DOHH2 (cell line): ENCODE measurements at regions not wholly inside any gene's neighbourhood (a gene's known extent, or its start where the extent isn't known, plus 50 kb on each side); places are given as distances from the start of the nearest gene placed in this dataset.

Experiments
- EZH2phosphoT487 ChIP-seq: fragments of 200-600 bp; sonication (generic); IDR thresholded peaks from 2 replicates; pipeline ENCODE4 v1.6.1; 2017; ENCODE audit warnings: borderline replicate concordance, mild to moderate bottlenecking, antibody characterized with exemption, low read length, moderate library complexity, mixed read lengths
- TF ChIP-seq, protein P1 (sequence below): fragments of 200-600 bp; sonication (generic); IDR thresholded peaks from one replicate; pipeline ENCODE4 v1.5.1; 2014; ENCODE audit warnings: antibody characterized with exemption, mild to moderate bottlenecking, low read depth, low read length; ENCODE audit not compliant: poor library complexity, severe bottlenecking

DNA sequence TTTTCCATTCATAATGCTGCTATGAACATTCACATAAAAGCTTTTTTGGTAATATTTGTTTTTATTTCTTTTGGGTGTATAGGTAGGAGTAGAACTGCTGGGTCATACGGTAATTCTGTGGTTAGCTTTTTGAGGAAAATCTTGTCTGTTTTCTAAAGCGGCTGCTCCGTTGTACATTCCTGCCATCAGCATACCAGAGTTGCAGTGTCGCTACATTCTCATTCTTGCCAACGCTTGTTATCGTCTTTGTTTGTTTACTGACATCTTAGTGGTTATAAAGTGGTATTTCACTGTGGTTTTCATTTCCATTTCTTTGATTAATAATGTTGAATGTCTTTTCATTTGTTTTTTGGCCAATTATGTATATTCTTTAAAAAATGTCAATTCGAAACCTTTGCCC is 469.8 kb upstream of the ZP4 start:
- TF ChIP-seq EZH2phosphoT487 = no peak
- TF ChIP-seq, protein P1, sequence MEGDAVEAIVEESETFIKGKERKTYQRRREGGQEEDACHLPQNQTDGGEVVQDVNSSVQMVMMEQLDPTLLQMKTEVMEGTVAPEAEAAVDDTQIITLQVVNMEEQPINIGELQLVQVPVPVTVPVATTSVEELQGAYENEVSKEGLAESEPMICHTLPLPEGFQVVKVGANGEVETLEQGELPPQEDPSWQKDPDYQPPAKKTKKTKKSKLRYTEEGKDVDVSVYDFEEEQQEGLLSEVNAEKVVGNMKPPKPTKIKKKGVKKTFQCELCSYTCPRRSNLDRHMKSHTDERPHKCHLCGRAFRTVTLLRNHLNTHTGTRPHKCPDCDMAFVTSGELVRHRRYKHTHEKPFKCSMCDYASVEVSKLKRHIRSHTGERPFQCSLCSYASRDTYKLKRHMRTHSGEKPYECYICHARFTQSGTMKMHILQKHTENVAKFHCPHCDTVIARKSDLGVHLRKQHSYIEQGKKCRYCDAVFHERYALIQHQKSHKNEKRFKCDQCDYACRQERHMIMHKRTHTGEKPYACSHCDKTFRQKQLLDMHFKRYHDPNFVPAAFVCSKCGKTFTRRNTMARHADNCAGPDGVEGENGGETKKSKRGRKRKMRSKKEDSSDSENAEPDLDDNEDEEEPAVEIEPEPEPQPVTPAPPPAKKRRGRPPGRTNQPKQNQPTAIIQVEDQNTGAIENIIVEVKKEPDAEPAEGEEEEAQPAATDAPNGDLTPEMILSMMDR = no peak
